ENCODE measurements at regions not wholly inside any gene's neighbourhood (a gene's known extent, or its start where the extent isn't known, plus 50 kb on each side); places are given as distances from the start of the nearest gene placed in this dataset.

DNA sequence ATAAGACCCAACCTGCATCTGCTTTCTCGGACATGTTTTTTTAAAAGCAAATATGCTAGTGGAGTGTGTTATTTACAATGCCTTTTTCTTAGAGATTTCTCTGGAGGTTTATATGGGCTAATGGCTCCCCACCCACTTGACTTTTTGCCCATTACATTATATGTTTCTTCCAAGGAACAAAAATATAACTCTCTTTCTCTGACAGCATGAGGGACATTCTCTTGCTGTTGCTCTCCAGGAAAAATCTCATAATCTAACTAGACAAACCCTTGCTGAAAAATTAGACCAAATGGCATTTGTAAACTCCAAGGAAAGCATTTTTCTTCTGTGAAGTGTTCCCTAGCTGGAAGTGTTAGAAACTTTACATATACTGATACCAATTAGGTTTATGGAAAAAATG, 213.7 kb downstream of the PRL start:
- BruUV-seq (replicated peaks): no TSS peak
- H2BK15ac ChIP-seq (ENCODE audit: low read depth, low read length): no peak overlapping the region
- no peak overlapping the region for H2AFZ ChIP-seq (replicated peaks; ENCODE audit: low read length, poor library complexity)
- TF ChIP-seq, protein P1, sequence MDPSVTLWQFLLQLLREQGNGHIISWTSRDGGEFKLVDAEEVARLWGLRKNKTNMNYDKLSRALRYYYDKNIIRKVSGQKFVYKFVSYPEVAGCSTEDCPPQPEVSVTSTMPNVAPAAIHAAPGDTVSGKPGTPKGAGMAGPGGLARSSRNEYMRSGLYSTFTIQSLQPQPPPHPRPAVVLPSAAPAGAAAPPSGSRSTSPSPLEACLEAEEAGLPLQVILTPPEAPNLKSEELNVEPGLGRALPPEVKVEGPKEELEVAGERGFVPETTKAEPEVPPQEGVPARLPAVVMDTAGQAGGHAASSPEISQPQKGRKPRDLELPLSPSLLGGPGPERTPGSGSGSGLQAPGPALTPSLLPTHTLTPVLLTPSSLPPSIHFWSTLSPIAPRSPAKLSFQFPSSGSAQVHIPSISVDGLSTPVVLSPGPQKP (IDR thresholded peaks at IDR 0.05; ENCODE audit: borderline replicate concordance, low read depth, low read length): no peak
- no peak for TF ChIP-seq NFE2L2 (IDR thresholded peaks at IDR 0.05; ENCODE audit: low read depth, low read length)
- TF ChIP-seq RAD21 (IDR thresholded peaks at IDR 0.05; ENCODE audit: low read length): no peak
- no peak for TF ChIP-seq CHD1 (IDR thresholded peaks at IDR 0.05; ENCODE audit: low read depth, low read length)
- no peak for TF ChIP-seq RCOR1 (IDR thresholded peaks at IDR 0.05; ENCODE audit: insufficient replicate concordance, low read length)
- TF ChIP-seq MAZ (IDR thresholded peaks at IDR 0.05; ENCODE audit: borderline replicate concordance, low read depth, low read length): no peak
- TF ChIP-seq RFX5 (IDR thresholded peaks at IDR 0.05; ENCODE audit: low read depth, low read length): no peak
- TF ChIP-seq CEBPB (IDR thresholded peaks at IDR 0.05; ENCODE audit: low read depth, low read length): no peak
- no peak for TF ChIP-seq POLR2A (IDR thresholded peaks at IDR 0.05; ENCODE audit: low read depth, low read length)
- in situ Hi-C loops (cut with MboI; ENCODE audit: low sequenced_read_pairs): no loop called here
- no CpG with 5 or more reads among the region's 1 CpG for WGBS, 2 experiments (ENCODE audit: extremely low coverage in 2 of 2, insufficient read length in 1 of 2)
- no peak overlapping the region for H2AK9ac ChIP-seq (replicated peaks; ENCODE audit: low read depth, low read length, poor library complexity)
- no peak overlapping the region; a peak in 1 of 4 replicates for H4K8ac ChIP-seq (ENCODE audit: low read depth in 2 of 2, low read length in 2 of 2)
- intact Hi-C loops (cut with micrococcal nuclease): loop anchor here (5.0 kb wide), 1 partner anchor 54 kb away; no protein-coding TSS in a partner anchor
- ChIA-PET POLR2A (ENCODE audit: unreplicated experiment) (no interaction called here), CTCF (interaction anchor here (0.5 kb wide), 1 partner anchor 15 kb away, joined by 3 read pairs; no protein-coding TSS in a partner anchor)
- H3K14ac ChIP-seq (replicated peaks; ENCODE audit: low read depth, low read length): no peak overlapping the region
- H3K9me3 ChIP-seq (ENCODE audit: control insufficient read depth, insufficient read depth, low read length): no peaks in the 10 kb centered on the region
- no peaks in the 10 kb centered on the region for H3K9me1 ChIP-seq (ENCODE audit: insufficient read depth, low read length)
- no peak overlapping the region; the same call in 1 of the 2 replicates for H4K5ac ChIP-seq (ENCODE audit: low read depth, low read length)
- no peak overlapping the region for H2AK5ac ChIP-seq (ENCODE audit: low read depth, low read length)
- H3K4me3 ChIP-seq (ENCODE audit: insufficient read depth, low read depth, low read length): no peak overlapping the region
- H2BK120ac ChIP-seq (ENCODE audit: low read depth, low read length): 0 out of 2 replicates have a peak overlapping the region, but pooled peaks have one; percentile 35
- H2BK20ac ChIP-seq (ENCODE audit: low read depth, low read length): no peak overlapping the region
- H3K4me2 ChIP-seq (ENCODE audit: low read depth, low read length): no peak overlapping the region; the same call in 1 of the 2 replicates
- H3K23ac ChIP-seq (ENCODE audit: low read depth, low read length): no peak overlapping the region
- H3K79me1 ChIP-seq (ENCODE audit: low read depth in 1 of 2, low read length in 2 of 2): no peaks in the 10 kb centered on the region
- peak overlapping the region; percentile 83 for H3K18ac ChIP-seq (ENCODE audit: low read depth, low read length)
- no peaks in the 10 kb centered on the region for H4K20me1 ChIP-seq (ENCODE audit: insufficient read depth, low read length)
- no peaks in the 10 kb centered on the region for H3K27me3 ChIP-seq (ENCODE audit: control insufficient read depth, insufficient read depth, low read length)
- H3K9ac ChIP-seq (ENCODE audit: low read depth, low read length): no peak overlapping the region
- H3K4ac ChIP-seq (ENCODE audit: low read depth, low read length): no peak overlapping the region
- DNase-seq (no peak), ATAC-seq (ENCODE audit: low read depth) (peak; percentile 24)
- H2BK5ac ChIP-seq (ENCODE audit: low read depth, low read length, poor library complexity, severe bottlenecking): no peak overlapping the region
- H4K91ac ChIP-seq (ENCODE audit: insufficient read depth, low read depth, low read length): no peak overlapping the region
- dilution Hi-C loops (cut with HindIII; ENCODE audit: low sequenced_read_pairs, unreplicated experiment): no loop called here
- H3K36me3 ChIP-seq (ENCODE audit: control insufficient read depth, insufficient read depth, low read length): no peaks in the 10 kb centered on the region
- H3K27ac ChIP-seq (ENCODE audit: insufficient read depth, low read length): no peak overlapping the region
- no peak overlapping the region for H3K56ac ChIP-seq (ENCODE audit: extremely low read depth, insufficient read depth, low read length)
- peaks cover 5% of the 10 kb centered on the region; the same call in 1 of the 2 replicates for H3K4me1 ChIP-seq (ENCODE audit: control insufficient read depth, insufficient read depth, low read length)
